ENCODE measurements at regions not wholly inside any gene's neighbourhood (a gene's known extent, or its start where the extent isn't known, plus 50 kb on each side); places are given as distances from the start of the nearest gene placed in this dataset.

GRCh38 chr22:27687984-27688545 is 113.5 kb downstream of the MN1 start:
- H3K27me3 ChIP-seq (ENCODE audit: control insufficient read depth, extremely low read depth, insufficient read depth, low read length): no peaks in the 10 kb centered on the region
- H3K36me3 ChIP-seq (ENCODE audit: control insufficient read depth in 2 of 2, extremely low read depth in 1 of 2, insufficient read depth in 2 of 2, low read length in 2 of 2): no peaks in the 10 kb centered on the region
- DNase-seq (ENCODE audit: low read depth, low spot score) (no peak), FAIRE-seq (no peak)
- no peaks in the 10 kb centered on the region for H3K9me1 ChIP-seq (ENCODE audit: control insufficient read depth, extremely low read depth, insufficient read depth, low read length)
- no peak overlapping the region for H3K27ac ChIP-seq (ENCODE audit: control insufficient read depth, insufficient read depth, low read length)
- no peak for TF ChIP-seq CTCF (optimal IDR thresholded peaks at IDR 0.05 in 1 of 3, IDR thresholded peaks at IDR 0.05 in 1 of 3, conservative IDR thresholded peaks at IDR 0.05 in 1 of 3; ENCODE audit: extremely low read depth in 1 of 3, insufficient read depth in 2 of 3, low read length in 3 of 3)
- TF ChIP-seq EZH2 (IDR thresholded peaks at IDR 0.05; ENCODE audit: low read length): no peak
- H3K9me3 ChIP-seq (ENCODE audit: control insufficient read depth, low read depth, low read length): no peaks in the 10 kb centered on the region
- H3K4me3 ChIP-seq (ENCODE audit: control insufficient read depth in 2 of 3, extremely low read depth in 1 of 3, insufficient read depth in 2 of 3, low read depth in 1 of 3, low read length in 3 of 3): no peak overlapping the region
- H3K9ac ChIP-seq (ENCODE audit: control insufficient read depth, extremely low read depth, insufficient read depth, low read length): no peak overlapping the region
- dilution Hi-C loops (cut with MboI; ENCODE audit: extremely low pct_ligation_motif_present, low sequenced_read_pairs): no loop called here
- no peaks in the 10 kb centered on the region for H4K20me1 ChIP-seq (ENCODE audit: control insufficient read depth, extremely low read depth, insufficient read depth, low read length)
- H2AFZ ChIP-seq (ENCODE audit: control insufficient read depth, low read length): no peak overlapping the region
- no peaks in the 10 kb centered on the region for H3K79me2 ChIP-seq (ENCODE audit: control insufficient read depth, insufficient read depth, low read length)
- H3K4me2 ChIP-seq (ENCODE audit: control insufficient read depth, extremely low read depth, insufficient read depth, low read depth, low read length): no peak overlapping the region
- H3K4me1 ChIP-seq (ENCODE audit: control insufficient read depth, extremely low read depth, insufficient read depth, low read length): no peaks in the 10 kb centered on the region

GRCh38 chr22:27689664-27690063 is 111.9 kb downstream of the MN1 start:
- Histone ChIP-seq H3K9me1 (ENCODE audit: control insufficient read depth, extremely low read depth, insufficient read depth, low read length) (no peaks in the 10 kb centered on the region), H3K9ac (ENCODE audit: control insufficient read depth, extremely low read depth, insufficient read depth, low read length) (no peak overlapping the region), H3K4me1 (ENCODE audit: control insufficient read depth, extremely low read depth, insufficient read depth, low read length) (no peaks in the 10 kb centered on the region), H2AFZ (ENCODE audit: control insufficient read depth, low read length) (no peak overlapping the region), H3K79me2 (ENCODE audit: control insufficient read depth, insufficient read depth, low read length) (no peaks in the 10 kb centered on the region), H3K9me3 (ENCODE audit: control insufficient read depth, low read depth, low read length) (no peaks in the 10 kb centered on the region), H4K20me1 (ENCODE audit: control insufficient read depth, extremely low read depth, insufficient read depth, low read length) (no peaks in the 10 kb centered on the region), H3K27me3 (ENCODE audit: control insufficient read depth, extremely low read depth, insufficient read depth, low read length) (no peaks in the 10 kb centered on the region), H3K27ac (ENCODE audit: control insufficient read depth, insufficient read depth, low read length) (no peak overlapping the region), H3K4me3 (ENCODE audit: control insufficient read depth in 2 of 3, extremely low read depth in 1 of 3, insufficient read depth in 2 of 3, low read depth in 1 of 3, low read length in 3 of 3) (no peak overlapping the region), H3K4me2 (ENCODE audit: control insufficient read depth, extremely low read depth, insufficient read depth, low read depth, low read length) (no peak overlapping the region), H3K36me3 (ENCODE audit: control insufficient read depth in 2 of 2, extremely low read depth in 1 of 2, insufficient read depth in 2 of 2, low read length in 2 of 2) (no peaks in the 10 kb centered on the region)
- DNase-seq (ENCODE audit: low read depth, low spot score) (no peak), FAIRE-seq (no peak)
- no peak for TF ChIP-seq EZH2 (IDR thresholded peaks at IDR 0.05; ENCODE audit: low read length)
- no peak for TF ChIP-seq CTCF (optimal IDR thresholded peaks at IDR 0.05 in 1 of 3, IDR thresholded peaks at IDR 0.05 in 1 of 3, conservative IDR thresholded peaks at IDR 0.05 in 1 of 3; ENCODE audit: extremely low read depth in 1 of 3, insufficient read depth in 2 of 3, low read length in 3 of 3)
- dilution Hi-C loops (cut with MboI; ENCODE audit: extremely low pct_ligation_motif_present, low sequenced_read_pairs): no loop called here

All from keratinocyte (primary cell).